Suprapubic skin (tissue), 4 donors: ENCODE measurements at regions not wholly inside any gene's neighbourhood (a gene's known extent, or its start where the extent isn't known, plus 50 kb on each side); places are given as distances from the start of the nearest gene placed in this dataset.

Experiments
- DNase-seq, 2 donors: peaks; one replicate each; pipeline ENCODE4 v3.0.0-alpha.2; 2019; ENCODE audit warnings: low spot score in 2 of 2
- H3K27ac ChIP-seq: fragments of 200-600 bp; sonication (generic); one replicate; pipeline ENCODE4 v1.5.1; 2019
- H3K27me3 ChIP-seq: fragments of 200-600 bp; sonication (generic); one replicate; pipeline ENCODE4 v1.5.1; 2019
- H3K36me3 ChIP-seq: fragments of 200-600 bp; sonication (generic); one replicate; pipeline ENCODE4 v1.5.1; 2019
- H3K4me1 ChIP-seq: fragments of 200-600 bp; sonication (generic); one replicate; pipeline ENCODE4 v1.5.1; 2019
- H3K4me3 ChIP-seq: fragments of 200-600 bp; sonication (generic); one replicate; pipeline ENCODE4 v1.5.1; 2019; ENCODE audit warnings: mild to moderate bottlenecking
- H3K9me3 ChIP-seq: fragments of 200-600 bp; sonication (generic); one replicate; pipeline ENCODE4 v1.5.1; 2019
- EP300 ChIP-seq: sonication (generic); formaldehyde crosslinking; IDR thresholded peaks from one replicate; pipeline ENCODE4 v1.6.1; 2017; ENCODE audit warnings: antibody characterized with exemption
- POLR2A ChIP-seq, 2 donors: fragments of 450-650 bp; IDR thresholded peaks; one replicate each; pipeline ENCODE4 v1.6.1; 2017; ENCODE audit warnings: antibody characterized with exemption in 2 of 2, mild to moderate bottlenecking in 2 of 2, moderate library complexity in 2 of 2
- POLR2AphosphoS5 ChIP-seq, 3 donors: sonication (generic); formaldehyde crosslinking; IDR thresholded peaks; one replicate each; pipeline ENCODE4 v1.6.1; 2017; ENCODE audit warnings: antibody characterized with exemption in 3 of 3
- WGBS: methylation state at CpG from one replicate; pipeline ENCODE4 v1.1.5; 2018; 5-methylcytosine and 5-hydroxymethylcytosine counted together
- TF ChIP-seq, protein P1 (sequence below), 2 donors: fragments of 200-600 bp in 1 of 2; fragments of 450-650 bp in 1 of 2; sonication (generic) in 1 of 2; IDR thresholded peaks; one replicate each; pipeline ENCODE4 v1.5.1; 2016 to 2019; ENCODE audit warnings: antibody characterized with exemption in 2 of 2, mild to moderate bottlenecking in 1 of 2, moderate library complexity in 1 of 2

DNA sequence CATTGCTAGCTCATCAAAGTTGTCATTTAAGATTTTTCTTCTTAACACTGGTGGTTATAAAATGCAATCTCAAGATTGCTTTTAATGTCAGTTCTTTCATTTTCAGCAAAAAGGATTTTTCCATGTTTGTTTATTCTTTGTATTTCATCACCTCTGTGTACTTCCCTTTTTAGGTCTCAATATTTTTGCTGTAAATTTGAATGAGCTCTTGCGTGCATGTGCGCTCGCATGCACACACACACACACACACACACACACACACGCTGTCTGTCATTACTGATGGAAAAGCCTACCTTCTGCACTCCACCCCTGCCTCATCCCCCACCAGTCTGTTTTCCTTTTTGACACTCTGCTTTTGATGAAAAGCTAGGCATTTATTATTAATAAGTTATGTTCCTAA is 85.3 kb upstream of the FYN start:
- Histone ChIP-seq H3K27ac (no peak overlapping the region), H3K9me3 (no peaks in the 10 kb centered on the region), H3K36me3 (no peaks in the 10 kb centered on the region), H3K4me1 (no peaks in the 10 kb centered on the region), H3K4me3 (no peak overlapping the region), H3K27me3 (no peaks in the 10 kb centered on the region)
- 82% methylated on average over 4 of the region's 4 CpGs for WGBS
- TF ChIP-seq, protein P1, sequence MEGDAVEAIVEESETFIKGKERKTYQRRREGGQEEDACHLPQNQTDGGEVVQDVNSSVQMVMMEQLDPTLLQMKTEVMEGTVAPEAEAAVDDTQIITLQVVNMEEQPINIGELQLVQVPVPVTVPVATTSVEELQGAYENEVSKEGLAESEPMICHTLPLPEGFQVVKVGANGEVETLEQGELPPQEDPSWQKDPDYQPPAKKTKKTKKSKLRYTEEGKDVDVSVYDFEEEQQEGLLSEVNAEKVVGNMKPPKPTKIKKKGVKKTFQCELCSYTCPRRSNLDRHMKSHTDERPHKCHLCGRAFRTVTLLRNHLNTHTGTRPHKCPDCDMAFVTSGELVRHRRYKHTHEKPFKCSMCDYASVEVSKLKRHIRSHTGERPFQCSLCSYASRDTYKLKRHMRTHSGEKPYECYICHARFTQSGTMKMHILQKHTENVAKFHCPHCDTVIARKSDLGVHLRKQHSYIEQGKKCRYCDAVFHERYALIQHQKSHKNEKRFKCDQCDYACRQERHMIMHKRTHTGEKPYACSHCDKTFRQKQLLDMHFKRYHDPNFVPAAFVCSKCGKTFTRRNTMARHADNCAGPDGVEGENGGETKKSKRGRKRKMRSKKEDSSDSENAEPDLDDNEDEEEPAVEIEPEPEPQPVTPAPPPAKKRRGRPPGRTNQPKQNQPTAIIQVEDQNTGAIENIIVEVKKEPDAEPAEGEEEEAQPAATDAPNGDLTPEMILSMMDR (IDR thresholded peaks at IDR 0.05) = no peak
- TF ChIP-seq EP300 = no peak
- no peak for TF ChIP-seq POLR2AphosphoS5 (IDR thresholded peaks at IDR 0.05)
- TF ChIP-seq POLR2A (IDR thresholded peaks at IDR 0.05) = no peak
- no peak for DNase-seq

DNA sequence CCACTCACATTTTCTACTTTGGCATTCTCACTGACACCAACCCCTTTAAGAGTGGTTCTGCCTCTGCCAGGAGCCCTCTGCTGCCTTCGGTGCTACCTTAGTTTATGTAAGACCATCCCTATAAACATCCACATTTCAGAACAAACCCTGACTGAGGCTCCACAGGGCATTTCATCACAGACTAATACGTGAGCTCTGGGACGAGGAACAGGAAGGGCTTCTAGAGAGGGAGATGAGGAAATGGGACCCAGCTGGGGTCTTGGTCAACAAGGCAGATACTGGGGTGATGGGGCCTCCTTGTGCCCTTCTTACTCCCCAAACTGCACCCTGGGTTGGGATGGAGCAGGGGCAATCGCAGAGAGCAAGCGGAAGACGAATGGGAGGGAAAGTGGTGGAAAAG is 86.5 kb upstream of the FYN start:
- Histone ChIP-seq H3K27ac (no peak overlapping the region), H3K9me3 (no peaks in the 10 kb centered on the region), H3K4me1 (no peaks in the 10 kb centered on the region), H3K4me3 (no peak overlapping the region), H3K36me3 (no peaks in the 10 kb centered on the region), H3K27me3 (no peaks in the 10 kb centered on the region)
- TF ChIP-seq POLR2A (IDR thresholded peaks at IDR 0.05) (no peak), POLR2AphosphoS5 (IDR thresholded peaks at IDR 0.05) (no peak), EP300 (no peak)
- TF ChIP-seq, protein P1 (IDR thresholded peaks at IDR 0.05) = no peak
- no peak for DNase-seq
- WGBS = 82% methylated on average over 6 of the region's 6 CpGs

DNA sequence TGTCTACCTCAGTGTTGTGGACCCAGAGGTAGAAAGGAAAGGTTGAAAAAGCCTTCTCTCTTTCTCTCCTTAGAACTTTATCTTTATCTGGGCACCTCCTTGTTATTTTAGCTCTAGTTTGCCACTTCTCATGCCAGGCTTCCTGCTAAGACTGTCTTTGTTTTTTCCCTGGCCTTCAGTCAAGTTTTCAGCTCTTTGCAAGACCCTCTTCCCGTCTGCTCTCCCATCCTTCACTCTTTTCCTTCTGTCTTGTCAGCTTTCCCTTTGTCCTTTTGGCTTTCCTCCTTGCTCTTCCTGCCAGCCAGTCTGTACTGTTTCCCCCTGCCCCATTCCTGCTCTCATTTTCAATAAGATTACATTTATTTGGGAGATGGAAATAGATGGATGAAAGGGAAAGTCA is 86.8 kb upstream of the CCN6 start:
- DNase-seq = no peak
- H3K36me3 ChIP-seq = no peaks in the 10 kb centered on the region

DNA sequence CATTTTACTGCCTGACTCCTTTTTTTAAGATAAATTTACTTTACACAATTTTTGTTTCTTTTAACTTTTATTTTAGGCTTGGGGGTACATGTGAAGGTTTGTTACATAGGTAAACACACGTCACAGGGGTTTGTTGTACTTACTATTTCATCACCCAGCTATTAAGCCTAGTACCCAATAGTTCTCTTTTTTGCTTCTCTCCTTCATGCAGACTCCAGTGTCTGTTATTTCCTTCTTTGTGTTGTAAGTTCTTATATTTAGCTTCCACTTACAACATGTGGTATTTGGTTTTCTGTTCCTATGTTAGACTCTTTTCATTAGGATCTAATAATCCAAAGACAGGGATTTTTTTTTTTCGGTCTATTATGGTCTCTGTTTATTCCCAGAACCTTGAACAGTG is 83.5 kb upstream of the CCN6 start:
- H3K36me3 ChIP-seq = no peaks in the 10 kb centered on the region
- TF ChIP-seq EP300 = no peak
- TF ChIP-seq, protein P1 (IDR thresholded peaks at IDR 0.05) = no peak
- TF ChIP-seq POLR2A (IDR thresholded peaks at IDR 0.05) = no peak
- TF ChIP-seq POLR2AphosphoS5 (IDR thresholded peaks at IDR 0.05) = no peak
- no peak overlapping the region for H3K4me3 ChIP-seq
- H3K9me3 ChIP-seq = no peaks in the 10 kb centered on the region
- no peaks in the 10 kb centered on the region for H3K27me3 ChIP-seq
- WGBS = 83% methylated on average over 2 of the region's 2 CpGs
- no peak for DNase-seq
- H3K4me1 ChIP-seq = peaks cover 16% of the 10 kb centered on the region
- H3K27ac ChIP-seq = no peak overlapping the region

More for the DNA sequence above, 86.8 kb upstream of the CCN6 start:
- TF ChIP-seq, protein P1 (IDR thresholded peaks at IDR 0.05) = no peak
- TF ChIP-seq EP300 (no peak), POLR2A (IDR thresholded peaks at IDR 0.05) (no peak), POLR2AphosphoS5 (IDR thresholded peaks at IDR 0.05) (no peak)
- Histone ChIP-seq H3K4me3 (no peak overlapping the region), H3K27ac (no peak overlapping the region), H3K4me1 (peaks cover under 1% of the 10 kb centered on the region), H3K9me3 (no peaks in the 10 kb centered on the region), H3K27me3 (no peaks in the 10 kb centered on the region)
- 65% methylated on average over 1 of the region's 1 CpG for WGBS

DNA sequence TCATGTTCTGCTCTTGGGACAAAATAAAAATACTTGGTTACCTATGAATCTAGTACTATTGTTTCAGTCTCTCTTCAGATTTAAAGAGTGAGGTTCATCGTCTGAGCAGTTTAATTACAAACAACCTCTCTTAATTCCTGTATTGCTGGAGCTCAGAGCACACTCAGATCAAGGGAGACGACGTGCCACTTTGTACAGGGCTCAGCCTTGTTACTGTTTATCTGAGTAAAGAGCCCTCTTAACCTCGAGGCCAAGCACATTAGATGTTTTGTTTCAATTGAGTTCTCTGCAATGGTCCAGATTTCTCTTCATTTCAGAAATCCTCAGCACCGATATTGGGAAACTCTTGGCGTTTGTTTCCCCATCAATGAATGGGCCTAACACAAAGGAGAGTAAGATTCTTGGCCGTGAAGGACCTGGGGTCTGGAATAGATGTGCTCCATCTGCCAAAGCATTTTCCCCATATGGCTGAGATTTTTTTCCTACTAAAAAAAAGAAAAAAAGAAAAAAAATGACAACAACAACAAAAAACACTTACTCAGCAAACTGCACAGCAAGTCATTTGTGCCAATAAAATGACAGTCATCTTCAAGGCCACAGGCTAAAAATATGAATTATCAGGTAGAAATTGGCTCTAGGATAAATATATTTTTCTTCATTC is 82.6 kb upstream of the CCN6 start:
- H3K9me3 ChIP-seq = no peaks in the 10 kb centered on the region
- TF ChIP-seq, protein P1 (IDR thresholded peaks at IDR 0.05) = no peak
- TF ChIP-seq POLR2AphosphoS5 (IDR thresholded peaks at IDR 0.05) = no peak
- TF ChIP-seq POLR2A (IDR thresholded peaks at IDR 0.05) = no peak
- no peak for TF ChIP-seq EP300
- H3K4me1 ChIP-seq = peaks cover 16% of the 10 kb centered on the region
- no peak for DNase-seq
- no peak overlapping the region for H3K4me3 ChIP-seq
- 80% methylated on average over 7 of the region's 7 CpGs for WGBS
- peak overlapping the region; percentile 84 for H3K27ac ChIP-seq
- H3K27me3 ChIP-seq = no peaks in the 10 kb centered on the region
- no peaks in the 10 kb centered on the region for H3K36me3 ChIP-seq
